Colonic mucosa (tissue), 4 donors: ENCODE measurements at regions not wholly inside any gene's neighbourhood (a gene's known extent, or its start where the extent isn't known, plus 50 kb on each side); places are given as distances from the start of the nearest gene placed in this dataset.

Source experiments
- DNase-seq: peaks from one replicate; pipeline ENCODE4 v3.0.0-alpha.2; 2020
- H3K27ac ChIP-seq: fragments of 200-600 bp; one replicate; pipeline ENCODE4 v1.8.0; 2021
- H3K27me3 ChIP-seq: fragments of 200-600 bp; one replicate; pipeline ENCODE4 v1.8.0; 2021
- H3K36me3 ChIP-seq: fragments of 200-600 bp; one replicate; pipeline ENCODE4 v1.8.0; 2021
- H3K4me1 ChIP-seq: fragments of 200-600 bp; one replicate; pipeline ENCODE4 v1.8.0; 2021; ENCODE audit warnings: mild to moderate bottlenecking
- H3K4me3 ChIP-seq: fragments of 200-600 bp; one replicate; pipeline ENCODE4 v1.8.0; 2021
- H3K9ac ChIP-seq, 2 donors: one replicate each; pipeline ENCODE4 v1.7.0; 2013; ENCODE audit warnings: control low read depth in 2 of 2, low read depth in 2 of 2, low read length in 2 of 2
- H3K9me3 ChIP-seq: fragments of 200-600 bp; one replicate; pipeline ENCODE4 v1.8.0; 2021
- CTCF ChIP-seq: fragments of 200-600 bp; IDR thresholded peaks from one replicate; pipeline ENCODE4 v1.8.0; 2022; ENCODE audit warnings: antibody characterized with exemption, mild to moderate bottlenecking
- intact Hi-C: fragments of 100-400 bp; cut with DNase I; formaldehyde crosslinking; loops from one replicate; pipeline ENCODE4 v1.14.1; 2022
- donor health status: healthy.
- donor health status: DM: no; HTN: no; CAD: no.
- donor health status: DM: no; HTN: no; CAD: no.

- Histone ChIP-seq H3K4me3 (no peak overlapping the region), H3K27me3 (no peaks in the 10 kb centered on the region), H3K27ac (no peak overlapping the region), H3K9ac (no peak overlapping the region), H3K9me3 (no peaks in the 10 kb centered on the region), H3K4me1 (no peaks in the 10 kb centered on the region), H3K36me3 (no peaks in the 10 kb centered on the region)
- intact Hi-C loops, result no loop called here
- no peak for DNase-seq
- TF ChIP-seq CTCF, result no peak
These were observed 89.8 kb upstream of the TUT7 start for GRCh38 chr9:86443992-86444391.

- intact Hi-C loops, result loop anchor here (5.0 to 10.0 kb wide), 2 partner anchors 888 to 1231 kb away; no protein-coding TSS in a partner anchor
- H3K4me1 ChIP-seq, result no peaks in the 10 kb centered on the region
- DNase-seq, result no peak
- H3K9me3 ChIP-seq, result no peaks in the 10 kb centered on the region
- H3K9ac ChIP-seq, result no peak overlapping the region
- H3K27me3 ChIP-seq, result no peaks in the 10 kb centered on the region
- no peaks in the 10 kb centered on the region for H3K36me3 ChIP-seq
- TF ChIP-seq CTCF, result peak; percentile 66
- H3K4me3 ChIP-seq, result no peak overlapping the region
- H3K27ac ChIP-seq, result no peak overlapping the region
These were observed 80.0 kb upstream of the TUT7 start for GRCh38 chr9:86434039-86434726.

GRCh38 chr9:86424251-86424891, 70.2 kb upstream of the TUT7 start:
- intact Hi-C loops, result no loop called here

GRCh38 chr9:86413971-86414880, 60.0 kb upstream of the TUT7 start:
- H3K36me3 ChIP-seq, result no peaks in the 10 kb centered on the region
- no peak overlapping the region for H3K4me3 ChIP-seq
- no peaks in the 10 kb centered on the region for H3K4me1 ChIP-seq
- peak; percentile 73 for TF ChIP-seq CTCF
- no peak overlapping the region for H3K9ac ChIP-seq
- H3K9me3 ChIP-seq, result no peaks in the 10 kb centered on the region
- DNase-seq, result no peak
- no peaks in the 10 kb centered on the region for H3K27me3 ChIP-seq
- no peak overlapping the region for H3K27ac ChIP-seq
- intact Hi-C loops, result no loop called here

More at GRCh38 chr9:86424251-86424891, 70.2 kb upstream of the TUT7 start:
- Histone ChIP-seq H3K4me3 (no peak overlapping the region), H3K27ac (no peak overlapping the region), H3K9me3 (no peaks in the 10 kb centered on the region), H3K9ac (no peak overlapping the region), H3K27me3 (no peaks in the 10 kb centered on the region), H3K4me1 (no peaks in the 10 kb centered on the region), H3K36me3 (no peaks in the 10 kb centered on the region)
- TF ChIP-seq CTCF, result no peak
- no peak for DNase-seq

GRCh38 chr9:86410281-86410680, 56.1 kb upstream of the TUT7 start:
- no peaks in the 10 kb centered on the region for H3K36me3 ChIP-seq
- TF ChIP-seq CTCF, result no peak
- H3K27ac ChIP-seq, result no peak overlapping the region
- DNase-seq, result no peak
- H3K9me3 ChIP-seq, result no peaks in the 10 kb centered on the region
- H3K9ac ChIP-seq, result no peak overlapping the region
- no peaks in the 10 kb centered on the region for H3K4me1 ChIP-seq
- H3K27me3 ChIP-seq, result no peaks in the 10 kb centered on the region
- H3K4me3 ChIP-seq, result no peak overlapping the region
- intact Hi-C loops, result no loop called here
